Renal cortex interstitium (tissue), 11 donors: ENCODE measurements at regions not wholly inside any gene's neighbourhood (a gene's known extent, or its start where the extent isn't known, plus 50 kb on each side); places are given as distances from the start of the nearest gene placed in this dataset.

ENCODE experiments used
- DNase-seq, 11 donors: peaks; one replicate each; pipeline ENCODE4 v3.0.0-alpha.2; 2013; ENCODE audit warnings: low read depth in 9 of 11, low spot score in 4 of 11; ENCODE audit errors: extremely low read depth in 1 of 11

GRCh38 chr9:15113288-15113687 is 193.7 kb downstream of the TTC39B start:
- no peak for DNase-seq

GRCh38 chr9:15111071-15111470 is 195.9 kb downstream of the TTC39B start:
- no peak for DNase-seq

- no peak for DNase-seq
These were observed 194.7 kb upstream of the FREM1 start for GRCh38 chr9:15104826-15105420.

GRCh38 chr9:15103290-15103689 is 193.1 kb upstream of the FREM1 start:
- DNase-seq: no peak

- no peak for DNase-seq
These were observed 190.9 kb upstream of the FREM1 start for GRCh38 chr9:15101095-15101494.

- no peak for DNase-seq
These were observed 190.3 kb upstream of the FREM1 start for GRCh38 chr9:15100571-15100970.

- no peak for DNase-seq
These were observed 186.7 kb upstream of the FREM1 start for GRCh38 chr9:15096972-15097371.

GRCh38 chr9:15086778-15087324 is 176.6 kb upstream of the FREM1 start:
- peak in 1 of 11 donors; percentile 37 for DNase-seq

- no peak for DNase-seq
These were observed 176.0 kb upstream of the FREM1 start for GRCh38 chr9:15086156-15086763.

- no peak for DNase-seq
These were observed 171.0 kb upstream of the FREM1 start for GRCh38 chr9:15081021-15081753.

GRCh38 chr9:15080401-15080800 is 170.2 kb upstream of the FREM1 start:
- DNase-seq: no peak

- no peak for DNase-seq
These were observed 169.8 kb upstream of the FREM1 start for GRCh38 chr9:15079989-15080388.

GRCh38 chr9:15077946-15078729 is 167.9 kb upstream of the FREM1 start:
- peak in 5 of 11 donors; percentile 18 to 36 (median 28) for DNase-seq

GRCh38 chr9:15073620-15074019 is 163.4 kb upstream of the FREM1 start:
- no peak for DNase-seq

- DNase-seq: no peak
These were observed 160.5 kb upstream of the FREM1 start for GRCh38 chr9:15070716-15071115.

GRCh38 chr9:15069106-15069505 is 158.9 kb upstream of the FREM1 start:
- DNase-seq: no peak

- DNase-seq: no peak
These were observed 158.0 kb upstream of the FREM1 start for GRCh38 chr9:15068261-15068660.

- DNase-seq: no peak
These were observed 148.8 kb upstream of the FREM1 start for GRCh38 chr9:15059003-15059402.

- no peak for DNase-seq
These were observed 148.0 kb upstream of the FREM1 start for GRCh38 chr9:15058236-15058635.
